Liver (tissue), 7 donors: ENCODE measurements at regions not wholly inside any gene's neighbourhood (a gene's known extent, or its start where the extent isn't known, plus 50 kb on each side); places are given as distances from the start of the nearest gene placed in this dataset.
"Not testable (repeated sequence)": the region's sequence is repeated elsewhere in the genome, so short reads cannot be mapped to it uniquely, and the experiment has no call there.

Source experiments
- DNase-seq: peaks from one replicate; pipeline ENCODE4 v3.0.0-alpha.2; 2017; ENCODE audit warnings: low spot score
- H3K27ac ChIP-seq, 2 donors: one replicate each; pipeline ENCODE4 v1.7.0; 2013; ENCODE audit warnings: inconsistent platforms in 2 of 2, low read length in 2 of 2, control low read depth in 1 of 2, low read depth in 1 of 2, mild to moderate bottlenecking in 1 of 2
- H3K27me3 ChIP-seq, 4 donors: one replicate each; pipeline versions ENCODE4 v1.6.1 to v1.7.0; 2013; ENCODE audit warnings: low read length in 3 of 4, inconsistent platforms in 1 of 4, mild to moderate bottlenecking in 1 of 4, moderate library complexity in 1 of 4; ENCODE audit not compliant: control insufficient read depth in 4 of 4, insufficient read depth in 4 of 4
- H3K36me3 ChIP-seq, 4 donors: one replicate each; pipeline versions ENCODE4 v1.6.1 to v1.7.0; 2013; ENCODE audit warnings: low read length in 3 of 4, mild to moderate bottlenecking in 3 of 4, low read depth in 1 of 4, moderate library complexity in 1 of 4; ENCODE audit not compliant: control insufficient read depth in 4 of 4, insufficient read depth in 3 of 4
- H3K4me1 ChIP-seq, 4 donors: one replicate each; pipeline versions ENCODE4 v1.6.1 to v1.7.0; 2013; ENCODE audit warnings: low read length in 3 of 4, mild to moderate bottlenecking in 3 of 4, moderate library complexity in 1 of 4; ENCODE audit not compliant: control insufficient read depth in 4 of 4, insufficient read depth in 4 of 4
- H3K4me3 ChIP-seq, 3 donors: one replicate each; pipeline versions ENCODE4 v1.6.1 to v1.7.0; 2013; ENCODE audit warnings: low read length in 3 of 3, control low read depth in 1 of 3, low read depth in 1 of 3, mild to moderate bottlenecking in 1 of 3
- H3K9ac ChIP-seq, 2 donors: one replicate each; pipeline ENCODE4 v1.7.0; 2013; ENCODE audit warnings: low read length in 2 of 2, mild to moderate bottlenecking in 2 of 2, moderate library complexity in 2 of 2, control low read depth in 1 of 2, low read depth in 1 of 2
- H3K9me3 ChIP-seq, 4 donors: one replicate each; pipeline versions ENCODE4 v1.6.1 to v1.7.0; 2013; ENCODE audit warnings: low read length in 3 of 4; ENCODE audit not compliant: control insufficient read depth in 4 of 4
- ATF3 ChIP-seq: IDR thresholded peaks from 2 replicates; pipeline ENCODE4 v1.6.1; 2016; ENCODE audit warnings: antibody characterized with exemption
- EGR1 ChIP-seq, 2 donors: IDR thresholded peaks; 2 replicates each; pipeline ENCODE4 v1.6.1; 2016 to 2018; ENCODE audit warnings: antibody characterized with exemption in 2 of 2, low read depth in 2 of 2
- FOXA2 ChIP-seq: IDR thresholded peaks from 2 replicates; pipeline ENCODE4 v1.6.1; 2016; ENCODE audit warnings: antibody characterized with exemption
- GABPA ChIP-seq, 2 donors: IDR thresholded peaks in 1 of 2; conservative IDR thresholded peaks in 1 of 2; 2 replicates each; pipeline ENCODE4 v1.6.1; 2016; ENCODE audit warnings: antibody characterized with exemption in 2 of 2, mild to moderate bottlenecking in 1 of 2, moderate library complexity in 1 of 2
- HNF4G ChIP-seq: IDR thresholded peaks from 2 replicates; pipeline ENCODE4 v1.6.1; 2016; ENCODE audit warnings: antibody characterized with exemption
- JUND ChIP-seq, 2 donors: IDR thresholded peaks; 2 replicates each; pipeline ENCODE4 v1.6.1; 2016; ENCODE audit warnings: antibody characterized with exemption in 2 of 2
- NR2F2 ChIP-seq: IDR thresholded peaks from 2 replicates; pipeline ENCODE4 v1.6.1; 2016; ENCODE audit warnings: antibody characterized with exemption
- REST ChIP-seq: IDR thresholded peaks from 2 replicates; pipeline ENCODE4 v1.6.1; 2016; ENCODE audit warnings: antibody characterized with exemption, mild to moderate bottlenecking
- RXRA ChIP-seq, 2 donors: IDR thresholded peaks; 2 replicates each; pipeline ENCODE4 v1.6.1; 2017 to 2018; ENCODE audit warnings: antibody characterized with exemption in 2 of 2, mild to moderate bottlenecking in 1 of 2
- SP1 ChIP-seq: IDR thresholded peaks from 2 replicates; pipeline ENCODE4 v1.6.1; 2018; ENCODE audit warnings: antibody characterized with exemption, mild to moderate bottlenecking
- YY1 ChIP-seq: IDR thresholded peaks from 2 replicates; pipeline ENCODE4 v1.6.1; 2016; ENCODE audit warnings: antibody characterized with exemption, mild to moderate bottlenecking
- ZBTB33 ChIP-seq: IDR thresholded peaks from 2 replicates; pipeline ENCODE4 v1.6.1; 2016; ENCODE audit warnings: antibody characterized with exemption
- WGBS: extraction: QIAGEN DNeasy Blood & Tissue Kit; methylation state at CpG from one replicate; pipeline ENCODE4 v1.1.7; 2013; 5-methylcytosine and 5-hydroxymethylcytosine counted together
- donor health status: healthy.
- donor health status: healthy.
- donor health status: healthy.
- donor health status: healthy.

- H3K27me3 ChIP-seq, H3K27ac ChIP-seq, H3K36me3 ChIP-seq, H3K4me3 ChIP-seq, DNase-seq, H3K9ac ChIP-seq, H3K4me1 ChIP-seq, H3K9me3 ChIP-seq: not testable (repeated sequence)
- WGBS, result 87% methylated on average over 25 of the region's 25 CpGs
Observed at GRCh38 chr1:163645676-163646075, 323.9 kb downstream of the NUF2 start.

- H3K4me3 ChIP-seq, result no peak overlapping the region
- WGBS, result 74% methylated on average over 4 of the region's 4 CpGs
- no peaks in the 10 kb centered on the region for H3K4me1 ChIP-seq
- DNase-seq, result no peak
- H3K27ac ChIP-seq, result no peak overlapping the region
- no peak for TF ChIP-seq ZBTB33
- no peak for TF ChIP-seq REST
- no peak for TF ChIP-seq FOXA2
- TF ChIP-seq EGR1 (IDR thresholded peaks at IDR 0.05; ENCODE audit: low read depth in 2 of 2), result no peak
- H3K36me3 ChIP-seq, result no peaks in the 10 kb centered on the region
- no peaks in the 10 kb centered on the region for H3K27me3 ChIP-seq
- no peaks in the 10 kb centered on the region for H3K9me3 ChIP-seq
- H3K9ac ChIP-seq, result no peak overlapping the region
Observed at GRCh38 chr1:163650624-163651023, 328.9 kb downstream of the NUF2 start.

GRCh38 chr1:163652441-163652840, 330.7 kb downstream of the NUF2 start:
- Histone ChIP-seq H3K27ac (no peak overlapping the region), H3K9me3 (no peaks in the 10 kb centered on the region), H3K9ac (no peak overlapping the region), H3K27me3 (no peaks in the 10 kb centered on the region), H3K4me1 (no peaks in the 10 kb centered on the region), H3K4me3 (no peak overlapping the region), H3K36me3 (no peaks in the 10 kb centered on the region)
- TF ChIP-seq ATF3 (no peak), REST (no peak), ZBTB33 (no peak), HNF4G (no peak), SP1 (no peak), GABPA (IDR thresholded peaks at IDR 0.05 in 1 of 2, conservative IDR thresholded peaks at IDR 0.05 in 1 of 2) (no peak), EGR1 (IDR thresholded peaks at IDR 0.05; ENCODE audit: low read depth in 2 of 2) (no peak), NR2F2 (no peak), YY1 (no peak), RXRA (IDR thresholded peaks at IDR 0.05) (no peak), JUND (IDR thresholded peaks at IDR 0.05) (no peak), FOXA2 (no peak)
- DNase-seq, result no peak
